NCI-H128 (cell line): ENCODE measurements at regions not wholly inside any gene's neighbourhood (a gene's known extent, or its start where the extent isn't known, plus 50 kb on each side); places are given as distances from the start of the nearest gene placed in this dataset.

Source experiments
- DNase-seq: peaks from one replicate; lab custom pipeline; 2025; ENCODE audit not compliant: unreplicated experiment; lab: John Stamatoyannopoulos, UW

- no peak for DNase-seq
Observed at GRCh38 chr22:48335442-48336139, 1492.1 kb downstream of the BRD1 start.

GRCh38 chr22:48334971-48335370 is 1492.7 kb downstream of the BRD1 start:
- no peak for DNase-seq

GRCh38 chr22:48333816-48334735 is 1493.6 kb downstream of the BRD1 start:
- DNase-seq = no peak

GRCh38 chr22:48333323-48333763 is 1494.3 kb downstream of the BRD1 start:
- no peak for DNase-seq

GRCh38 chr22:48332438-48333322 is 1495.0 kb downstream of the BRD1 start:
- no peak for DNase-seq

- no peak for DNase-seq
Observed at GRCh38 chr22:48331691-48332220, 1495.9 kb downstream of the BRD1 start.

- DNase-seq = no peak
Observed at GRCh38 chr22:48331266-48331665, 1496.4 kb downstream of the BRD1 start.

GRCh38 chr22:48327721-48328120 is 1500.0 kb downstream of the BRD1 start:
- DNase-seq = no peak

GRCh38 chr22:48323746-48324145 is 1503.9 kb downstream of the BRD1 start:
- no peak for DNase-seq

- DNase-seq = no peak
Observed at GRCh38 chr22:48322907-48323306, 1504.8 kb downstream of the BRD1 start.

- DNase-seq = no peak
Observed at GRCh38 chr22:48321986-48322545, 1505.6 kb downstream of the BRD1 start.

- DNase-seq = no peak
Observed at GRCh38 chr22:48320683-48321451, 1506.8 kb downstream of the BRD1 start.

- no peak for DNase-seq
Observed at GRCh38 chr22:48320048-48320682, 1507.5 kb downstream of the BRD1 start.

- DNase-seq = no peak
Observed at GRCh38 chr22:48319321-48320047, 1508.2 kb downstream of the BRD1 start.

GRCh38 chr22:48318575-48319320 is 1508.9 kb downstream of the BRD1 start:
- no peak for DNase-seq

GRCh38 chr22:48318173-48318572 is 1509.5 kb downstream of the BRD1 start:
- no peak for DNase-seq

- DNase-seq = no peak
Observed at GRCh38 chr22:48316257-48317250, 1511.1 kb downstream of the BRD1 start.
